H9 (cell line): ENCODE measurements at regions not wholly inside any gene's neighbourhood (a gene's known extent, or its start where the extent isn't known, plus 50 kb on each side); places are given as distances from the start of the nearest gene placed in this dataset.

Experiments used
- DNase-seq: peaks from one replicate; pipeline ENCODE4 v3.0.0-alpha.2; 2017
- H2AFZ ChIP-seq: one replicate; pipeline ENCODE4 v1.6.1; 2013; ENCODE audit warnings: mild to moderate bottlenecking, low read length, control low read depth, moderate library complexity
- H2AK5ac ChIP-seq: 2 replicates; pipeline ENCODE4 v1.6.1; 2013; ENCODE audit warnings: low read length, control low read depth, mixed read lengths; ENCODE audit not compliant: insufficient read length
- H2BK120ac ChIP-seq: one replicate; pipeline ENCODE4 v1.6.1; 2013; ENCODE audit warnings: low read depth, mild to moderate bottlenecking, low read length, control low read depth, inconsistent platforms; ENCODE audit not compliant: poor library complexity, severe bottlenecking
- H2BK12ac ChIP-seq: 2 replicates; pipeline ENCODE4 v1.6.1; 2013; ENCODE audit warnings: low read length, control low read depth, mixed read lengths, low read depth; ENCODE audit not compliant: insufficient read length
- H2BK15ac ChIP-seq: 2 replicates; pipeline ENCODE4 v1.6.1; 2013; ENCODE audit warnings: low read depth, low read length, control low read depth
- H2BK20ac ChIP-seq: one replicate; pipeline ENCODE4 v1.6.1; 2013; ENCODE audit warnings: low read depth, mild to moderate bottlenecking, low read length, control low read depth, inconsistent platforms; ENCODE audit not compliant: poor library complexity, severe bottlenecking
- H2BK5ac ChIP-seq: 2 replicates; pipeline ENCODE4 v1.6.1; 2013; ENCODE audit warnings: low read length, control low read depth, mixed read lengths; ENCODE audit not compliant: insufficient read length
- H3K14ac ChIP-seq: 2 replicates; pipeline ENCODE4 v1.6.1; 2013; ENCODE audit warnings: low read length, control low read depth; ENCODE audit not compliant: insufficient read depth
- H3K18ac ChIP-seq: 2 replicates; pipeline ENCODE4 v1.6.1; 2013; ENCODE audit warnings: low read depth, mild to moderate bottlenecking, mixed read lengths, low read length, control low read depth; ENCODE audit not compliant: insufficient read length
- H3K23ac ChIP-seq: 2 replicates; pipeline ENCODE4 v1.6.1; 2013; ENCODE audit warnings: low read length, control low read depth, mixed read lengths, low read depth; ENCODE audit not compliant: insufficient read length
- H3K23me2 ChIP-seq: 2 replicates; pipeline ENCODE4 v1.6.1; 2013; ENCODE audit warnings: low read depth, mild to moderate bottlenecking, mixed read lengths, low read length, control low read depth; ENCODE audit not compliant: insufficient read length, poor library complexity, severe bottlenecking
- H3K27ac ChIP-seq: 2 replicates; pipeline ENCODE4 v1.5.1; 2013; ENCODE audit warnings: low read length, control low read depth, mixed read lengths, low read depth; ENCODE audit not compliant: insufficient read length
- H3K27me3 ChIP-seq: 2 replicates; pipeline ENCODE4 v1.6.1; 2013; ENCODE audit warnings: low read length, control low read depth, inconsistent platforms; ENCODE audit not compliant: insufficient read depth
- H3K4ac ChIP-seq: 2 replicates; pipeline ENCODE4 v1.6.1; 2013; ENCODE audit warnings: low read depth, mild to moderate bottlenecking, control low read depth, inconsistent platforms, low read length, moderate library complexity
- H3K4me1 ChIP-seq: 2 replicates; pipeline ENCODE4 v1.6.1; 2013; ENCODE audit warnings: low read length, control low read depth, inconsistent platforms; ENCODE audit not compliant: insufficient read depth
- H3K4me2 ChIP-seq: 2 replicates; pipeline ENCODE4 v1.6.1; 2013; ENCODE audit warnings: low read length, control low read depth, mixed read lengths; ENCODE audit not compliant: insufficient read length, insufficient read depth
- H3K56ac ChIP-seq: 2 replicates; pipeline ENCODE4 v1.6.1; 2013; ENCODE audit warnings: low read depth, mild to moderate bottlenecking, mixed read lengths, low read length, control low read depth; ENCODE audit not compliant: insufficient read length
- H3K79me1 ChIP-seq: 2 replicates; pipeline ENCODE4 v1.6.1; 2013; ENCODE audit warnings: low read depth, mild to moderate bottlenecking, moderate library complexity, low read length, control low read depth, inconsistent platforms; ENCODE audit not compliant: insufficient read depth, poor library complexity, severe bottlenecking
- H3K79me2 ChIP-seq: 2 replicates; pipeline ENCODE4 v1.6.1; 2013; ENCODE audit warnings: low read length, control low read depth, inconsistent platforms; ENCODE audit not compliant: insufficient read depth
- H3K9ac ChIP-seq: 2 replicates; pipeline ENCODE4 v1.6.1; 2013; ENCODE audit warnings: low read length, control low read depth, mixed read lengths; ENCODE audit not compliant: insufficient read length; ENCODE audit errors: extremely low read depth
- H3K9me3 ChIP-seq: one replicate; pipeline ENCODE4 v1.6.1; 2013; ENCODE audit warnings: low read depth, low read length, inconsistent platforms; ENCODE audit not compliant: control insufficient read depth
- H3T11ph ChIP-seq: one replicate; pipeline ENCODE4 v1.6.1; 2013; ENCODE audit warnings: mild to moderate bottlenecking, low read length, control low read depth, inconsistent platforms
- H4K20me1 ChIP-seq: one replicate; pipeline ENCODE4 v1.6.1; 2013; ENCODE audit not compliant: control insufficient read depth, insufficient read length, insufficient read depth
- H4K5ac ChIP-seq: 2 replicates; pipeline ENCODE4 v1.6.1; 2013; ENCODE audit warnings: low read depth, mild to moderate bottlenecking, mixed read lengths, low read length, control low read depth; ENCODE audit not compliant: insufficient read length
- H4K8ac ChIP-seq: replicated peaks from 2 replicates; pipeline ENCODE4 v1.6.1; 2013; ENCODE audit warnings: low read length, control low read depth, mixed read lengths, low read depth; ENCODE audit not compliant: insufficient read length
- H4K91ac ChIP-seq: 2 replicates; pipeline ENCODE4 v1.6.1; 2013; ENCODE audit warnings: low read depth, mild to moderate bottlenecking, moderate library complexity, mixed read lengths, low read length, control low read depth; ENCODE audit not compliant: insufficient read length
- H3K27ac Mint-ChIP-seq, 3 experiments: 2 replicates in 2 of 3; 3 replicates in 1 of 3; pipeline ENCODE4 v1.8.0; 2020 to 2021; ENCODE audit warnings: mixed read lengths in 3 of 3, mild to moderate bottlenecking in 1 of 3, moderate library complexity in 1 of 3
- H3K27me3 Mint-ChIP-seq: 2 replicates; pipeline ENCODE4 v1.8.0; 2021; ENCODE audit warnings: low read depth, mild to moderate bottlenecking, moderate library complexity, mixed read lengths
- H3K36me3 Mint-ChIP-seq, 3 experiments: 2 replicates in 2 of 3; 3 replicates in 1 of 3; pipeline ENCODE4 v1.8.0; 2020 to 2021; ENCODE audit warnings: low read depth in 3 of 3, mixed read lengths in 3 of 3; ENCODE audit not compliant: insufficient read depth in 1 of 3
- H3K4me1 Mint-ChIP-seq, 2 experiments: 2 replicates each; pipeline ENCODE4 v1.8.0; 2020; ENCODE audit warnings: mixed read lengths in 2 of 2
- H3K4me3 Mint-ChIP-seq, 2 experiments: 2 replicates in 1 of 2; 3 replicates in 1 of 2; pipeline ENCODE4 v1.8.0; 2020 to 2021; ENCODE audit warnings: mild to moderate bottlenecking in 2 of 2, mixed read lengths in 2 of 2, moderate library complexity in 1 of 2
- H3K9me3 Mint-ChIP-seq, 2 experiments: 2 replicates in 1 of 2; 3 replicates in 1 of 2; pipeline ENCODE4 v1.8.0; 2020; ENCODE audit warnings: mild to moderate bottlenecking in 2 of 2, mixed read lengths in 2 of 2, moderate library complexity in 1 of 2
- TF ChIP-seq, protein P1 (sequence below): fragments of 200-600 bp; sonication (generic); conservative IDR thresholded peaks from 3 replicates; pipeline ENCODE4 v1.8.0; 2021; ENCODE audit warnings: antibody characterized with exemption, mild to moderate bottlenecking

DNA sequence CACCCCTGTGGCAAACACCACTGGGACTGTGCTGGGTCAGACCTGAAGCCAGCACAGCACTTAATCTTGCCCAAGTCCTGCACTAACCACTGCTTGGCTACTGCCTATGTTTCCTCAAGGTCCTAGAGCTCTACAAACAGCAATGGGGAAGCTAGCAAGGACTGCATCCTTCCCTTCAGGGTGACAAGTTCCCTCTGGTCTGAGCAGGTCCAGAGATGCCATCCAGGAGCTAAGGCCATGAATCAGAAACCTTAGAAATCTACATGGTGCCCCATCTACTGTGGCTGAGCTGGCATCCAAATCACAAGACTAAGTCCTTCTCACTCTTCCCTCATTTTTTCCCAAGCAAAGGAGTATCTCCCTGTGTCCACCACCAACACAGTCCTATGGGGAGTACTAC lies 239.7 kb upstream of the UGT8 start:
- H3K23ac ChIP-seq, result no peak overlapping the region
- H3K9me3 ChIP-seq, result no peaks in the 10 kb centered on the region
- no peak overlapping the region for H3K27ac ChIP-seq
- H3K4me1 ChIP-seq, result no peaks in the 10 kb centered on the region
- H2BK120ac ChIP-seq, result no peak overlapping the region
- no peaks in the 10 kb centered on the region for H3K27me3 Mint-ChIP-seq
- no peak overlapping the region for H4K8ac ChIP-seq
- H3K18ac ChIP-seq, result no peak overlapping the region
- H3K4me3 Mint-ChIP-seq, result no peak overlapping the region
- TF ChIP-seq, protein P1, sequence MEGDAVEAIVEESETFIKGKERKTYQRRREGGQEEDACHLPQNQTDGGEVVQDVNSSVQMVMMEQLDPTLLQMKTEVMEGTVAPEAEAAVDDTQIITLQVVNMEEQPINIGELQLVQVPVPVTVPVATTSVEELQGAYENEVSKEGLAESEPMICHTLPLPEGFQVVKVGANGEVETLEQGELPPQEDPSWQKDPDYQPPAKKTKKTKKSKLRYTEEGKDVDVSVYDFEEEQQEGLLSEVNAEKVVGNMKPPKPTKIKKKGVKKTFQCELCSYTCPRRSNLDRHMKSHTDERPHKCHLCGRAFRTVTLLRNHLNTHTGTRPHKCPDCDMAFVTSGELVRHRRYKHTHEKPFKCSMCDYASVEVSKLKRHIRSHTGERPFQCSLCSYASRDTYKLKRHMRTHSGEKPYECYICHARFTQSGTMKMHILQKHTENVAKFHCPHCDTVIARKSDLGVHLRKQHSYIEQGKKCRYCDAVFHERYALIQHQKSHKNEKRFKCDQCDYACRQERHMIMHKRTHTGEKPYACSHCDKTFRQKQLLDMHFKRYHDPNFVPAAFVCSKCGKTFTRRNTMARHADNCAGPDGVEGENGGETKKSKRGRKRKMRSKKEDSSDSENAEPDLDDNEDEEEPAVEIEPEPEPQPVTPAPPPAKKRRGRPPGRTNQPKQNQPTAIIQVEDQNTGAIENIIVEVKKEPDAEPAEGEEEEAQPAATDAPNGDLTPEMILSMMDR, result no peak
- no peaks in the 10 kb centered on the region for H4K20me1 ChIP-seq
- no peak overlapping the region for H3K4me2 ChIP-seq
- no peak overlapping the region for H3K27ac Mint-ChIP-seq
- no peak for DNase-seq
- no peak overlapping the region for H2BK15ac ChIP-seq
- no peak overlapping the region for H2AFZ ChIP-seq
- no peak overlapping the region for H3K56ac ChIP-seq
- no peak overlapping the region for H3K4ac ChIP-seq
- H3K27me3 ChIP-seq, result no peaks in the 10 kb centered on the region
- no peak overlapping the region for H3K9ac ChIP-seq
- peaks cover under 1 to 3% of the 10 kb centered on the region in 2 experiments; a peak in 2 of 5 replicates for H3K9me3 Mint-ChIP-seq
- H2BK12ac ChIP-seq, result no peak overlapping the region
- H3K79me1 ChIP-seq, result no peaks in the 10 kb centered on the region
- no peaks in the 10 kb centered on the region for H3K4me1 Mint-ChIP-seq
- no peak overlapping the region for H3T11ph ChIP-seq
- H3K36me3 Mint-ChIP-seq, result 0 out of 7 replicates have a peak, but pooled peaks cover 0 to 3% (median 0%) of the 10 kb centered on the region in 3 experiments
- no peaks in the 10 kb centered on the region for H3K23me2 ChIP-seq
- H2BK20ac ChIP-seq, result no peak overlapping the region
- no peak overlapping the region for H4K91ac ChIP-seq
- no peak overlapping the region for H2BK5ac ChIP-seq
- no peaks in the 10 kb centered on the region for H3K79me2 ChIP-seq
- H2AK5ac ChIP-seq, result no peak overlapping the region
- H3K14ac ChIP-seq, result no peak overlapping the region
- H4K5ac ChIP-seq, result no peak overlapping the region
